Brain microvascular endothelial cell (primary cell): ENCODE measurements at regions not wholly inside any gene's neighbourhood (a gene's known extent, or its start where the extent isn't known, plus 50 kb on each side); places are given as distances from the start of the nearest gene placed in this dataset.

ENCODE experiments used
- DNase-seq: peaks from one replicate; pipeline ENCODE4 v3.0.0-alpha.2; 2020
- H3K27ac ChIP-seq: fragments of 250-450 bp; sonication (Bioruptor Pico); 2 replicates; pipeline ENCODE4 v1.5.1; 2020; ENCODE audit warnings: mild to moderate bottlenecking, moderate library complexity
- H3K27me3 ChIP-seq: fragments of 250-450 bp; sonication (Bioruptor Pico); replicated peaks from 2 replicates; pipeline ENCODE4 v1.5.1; 2020; ENCODE audit warnings: mild to moderate bottlenecking
- H3K36me3 ChIP-seq: fragments of 250-450 bp; sonication (Bioruptor Pico); replicated peaks from 2 replicates; pipeline ENCODE4 v1.5.1; 2020; ENCODE audit warnings: mild to moderate bottlenecking
- H3K4me3 ChIP-seq: 2 replicates; pipeline ENCODE4 v1.5.1; 2011; ENCODE audit warnings: low read depth, mild to moderate bottlenecking, control low read depth, low read length, moderate library complexity
- CTCF ChIP-seq: IDR thresholded peaks from 2 replicates; pipeline ENCODE4 v1.5.1; 2011; ENCODE audit warnings: low read depth, mild to moderate bottlenecking, moderate library complexity, low read length, control low read depth, inconsistent platforms; ENCODE audit errors: missing control alignments
- in situ Hi-C: cut with HindIII; loops from 2 replicates; pipeline ENCODE4 v1.10.0; 2017; ENCODE audit warnings: low sequenced_read_pairs, low pct_ligation_motif_present

DNA sequence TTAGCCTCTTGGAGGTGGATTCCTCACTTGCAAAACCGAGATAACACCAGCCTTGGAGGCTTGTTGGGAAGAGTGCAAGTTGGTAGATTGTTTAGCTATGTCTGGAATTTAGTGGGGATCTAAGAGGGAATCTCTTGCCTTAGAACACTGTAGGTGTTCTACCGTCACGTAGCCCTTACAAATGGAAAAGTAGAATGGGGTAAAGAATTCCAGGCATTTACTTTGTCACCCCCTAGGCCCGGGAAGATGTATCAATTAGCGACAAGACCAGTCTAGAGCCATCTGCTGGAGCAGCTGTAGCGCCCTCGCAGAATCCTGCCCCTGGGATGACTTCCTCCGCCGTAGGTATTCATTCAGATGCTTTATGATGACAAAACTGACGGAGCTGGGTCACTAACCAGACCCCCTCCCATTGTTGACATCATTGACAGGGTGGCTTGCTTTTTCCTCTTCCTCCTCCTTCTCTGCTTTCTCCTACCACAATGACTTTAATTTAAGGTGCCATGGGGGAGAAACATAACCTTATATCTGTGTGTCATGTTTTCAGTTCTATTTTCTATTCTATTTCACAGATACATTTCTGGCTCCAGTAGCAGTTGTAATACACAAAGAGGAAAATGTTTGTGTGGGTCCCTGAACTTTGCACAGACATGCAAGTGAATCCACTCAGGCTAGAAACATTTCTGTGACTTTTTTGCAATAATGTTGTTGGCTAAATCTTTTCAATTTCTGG, 262.6 kb upstream of the LYZL1 start:
- TF ChIP-seq CTCF = no peak
- in situ Hi-C loops = no loop called here
- Histone ChIP-seq H3K4me3 (no peak overlapping the region), H3K27me3 (no peaks in the 10 kb centered on the region), H3K36me3 (no peaks in the 10 kb centered on the region), H3K27ac (no peak overlapping the region)
- DNase-seq = no peak

DNA sequence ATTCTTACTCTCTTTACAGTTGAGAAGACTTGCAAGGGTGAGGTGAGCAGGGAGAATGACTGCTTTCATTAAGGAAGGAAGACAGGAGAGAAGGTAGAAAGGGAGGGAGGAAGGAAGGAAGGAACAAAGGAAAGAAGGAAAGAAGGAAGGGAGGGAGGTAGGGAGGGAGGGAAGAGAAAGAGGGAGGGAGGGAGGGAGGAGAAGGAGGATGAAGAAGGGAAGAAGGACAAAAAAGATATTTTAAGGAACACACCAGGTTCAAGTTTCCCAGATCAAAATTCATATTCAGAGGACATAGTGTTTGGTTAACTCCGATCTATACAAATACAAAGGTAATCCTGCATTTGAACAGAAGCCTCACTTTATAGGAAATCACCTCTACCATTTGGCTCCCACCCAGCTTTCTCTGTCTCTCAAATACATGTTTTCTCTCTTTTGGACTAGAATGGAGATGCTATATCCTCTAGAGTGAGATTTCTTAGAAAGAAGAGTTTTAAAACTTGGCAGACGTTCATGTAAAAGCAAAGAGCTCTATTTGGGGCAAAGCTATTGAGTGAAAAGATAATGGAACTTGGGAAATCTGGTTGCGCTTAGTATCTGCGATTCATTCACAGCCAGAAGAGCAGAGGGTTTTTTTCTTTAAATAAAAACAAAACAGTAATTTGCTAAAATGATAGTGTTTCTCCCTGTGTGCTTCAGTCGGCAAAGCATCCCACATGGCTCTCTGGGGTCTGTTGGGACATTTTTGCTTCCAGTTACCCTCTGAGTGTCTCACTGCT, 261.9 kb upstream of the LYZL1 start:
- Histone ChIP-seq H3K27me3 (no peaks in the 10 kb centered on the region), H3K27ac (no peak overlapping the region), H3K4me3 (no peak overlapping the region), H3K36me3 (no peaks in the 10 kb centered on the region)
- in situ Hi-C loops = no loop called here
- no peak for DNase-seq
- TF ChIP-seq CTCF = no peak

DNA sequence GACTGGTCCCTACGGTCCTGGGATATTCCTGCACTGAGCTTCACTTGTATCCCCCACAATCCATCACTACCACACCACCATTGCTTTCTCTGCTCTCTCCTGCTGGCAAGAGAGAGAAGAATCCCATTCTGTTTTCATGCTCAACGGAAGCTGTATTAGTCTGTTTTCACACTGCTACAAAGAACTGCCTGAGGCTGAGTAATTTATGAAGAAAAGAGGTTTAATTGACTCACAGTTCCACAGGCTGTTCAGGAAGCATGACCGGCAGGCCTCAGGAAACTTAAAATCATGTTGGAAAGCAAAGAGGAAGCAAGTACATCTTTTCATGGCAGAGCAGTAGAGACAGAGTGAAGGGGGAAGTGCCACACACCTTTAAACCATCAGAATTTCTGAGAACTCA, 260.4 kb upstream of the LYZL1 start:
- H3K36me3 ChIP-seq = no peaks in the 10 kb centered on the region
- no peaks in the 10 kb centered on the region for H3K27me3 ChIP-seq
- no peak for DNase-seq
- H3K27ac ChIP-seq = no peak overlapping the region
- in situ Hi-C loops = no loop called here
- no peak for TF ChIP-seq CTCF
- no peak overlapping the region for H3K4me3 ChIP-seq

- Histone ChIP-seq H3K27me3 (no peaks in the 10 kb centered on the region), H3K36me3 (no peaks in the 10 kb centered on the region), H3K4me3 (no peak overlapping the region), H3K27ac (no peak overlapping the region)
- TF ChIP-seq CTCF = no peak
- no peak for DNase-seq
- in situ Hi-C loops = no loop called here
Measured at GRCh38 chr10:29030900-29031299, 258.0 kb upstream of the LYZL1 start.

DNA sequence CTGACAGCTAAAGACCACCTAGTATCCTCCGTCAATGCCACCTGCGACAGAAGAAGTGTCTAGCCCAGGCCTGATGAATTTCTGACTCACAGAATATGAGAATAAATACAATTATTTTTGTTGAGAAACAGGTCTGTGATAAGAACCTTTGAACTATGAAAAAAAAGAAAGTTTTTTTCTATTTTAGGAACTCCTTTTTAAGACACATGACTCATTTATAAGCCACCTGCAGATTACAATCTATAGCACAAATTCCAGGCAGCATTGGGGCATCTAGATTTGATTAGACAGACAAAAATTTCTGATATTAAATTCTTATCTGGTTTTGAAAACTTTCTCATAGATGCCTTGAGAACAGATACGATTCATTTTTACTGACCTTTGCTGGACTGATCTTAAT, 256.7 kb upstream of the LYZL1 start:
- no peaks in the 10 kb centered on the region for H3K27me3 ChIP-seq
- in situ Hi-C loops = no loop called here
- no peak for DNase-seq
- no peak for TF ChIP-seq CTCF
- H3K36me3 ChIP-seq = no peaks in the 10 kb centered on the region
- H3K27ac ChIP-seq = no peak overlapping the region
- H3K4me3 ChIP-seq = no peak overlapping the region
